Activated T-cell treated with anti-CD3 and anti-CD28 coated beads for 24 hours (primary cell): ENCODE measurements at regions not wholly inside any gene's neighbourhood (a gene's known extent, or its start where the extent isn't known, plus 50 kb on each side); places are given as distances from the start of the nearest gene placed in this dataset.
"Not testable (repeated sequence)": the region's sequence is repeated elsewhere in the genome, so short reads cannot be mapped to it uniquely, and the experiment has no call there.

ENCODE experiments used
- DNase-seq: peaks from one replicate; pipeline ENCODE4 v3.0.0-alpha.2; 2020; ENCODE audit warnings: low read depth

DNA sequence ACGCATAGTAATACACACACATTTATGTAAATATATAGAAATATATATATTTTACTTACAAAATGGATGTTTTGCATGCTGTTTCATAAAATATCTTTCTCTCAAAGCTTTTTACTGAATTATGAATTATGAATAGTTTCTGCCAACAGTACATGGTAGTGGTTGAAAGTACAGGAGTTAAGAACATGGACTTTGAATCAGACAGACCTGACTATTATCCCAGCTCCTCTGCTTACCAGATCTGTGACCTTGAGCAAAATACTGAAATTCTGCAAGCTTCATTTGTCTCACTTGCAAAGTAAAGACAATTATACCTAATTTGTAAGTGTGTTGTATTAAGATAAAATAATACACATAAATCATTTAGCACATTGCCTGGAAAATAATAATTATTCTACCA, 459.5 kb downstream of the EPM2A start:
- no peak for DNase-seq

DNA sequence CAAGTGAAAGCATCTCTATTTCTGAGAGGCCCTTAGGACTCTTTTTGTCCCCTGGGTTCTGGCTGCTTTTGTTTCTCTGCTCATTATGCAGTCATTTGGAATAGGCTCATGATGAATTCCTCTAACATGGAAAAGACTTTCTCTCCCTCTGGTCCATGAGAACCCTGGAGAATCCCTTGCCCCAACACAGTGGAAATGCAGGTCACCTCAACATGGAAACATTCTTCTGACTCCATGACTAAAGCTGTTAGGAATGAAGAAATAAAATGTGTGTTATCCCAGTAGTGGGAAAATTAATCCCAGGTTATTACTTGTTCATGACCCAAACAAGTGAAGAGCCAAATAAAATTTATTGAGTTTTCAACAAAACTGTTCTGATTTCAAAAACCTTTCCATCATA, 458.6 kb downstream of the EPM2A start:
- DNase-seq = no peak

DNA sequence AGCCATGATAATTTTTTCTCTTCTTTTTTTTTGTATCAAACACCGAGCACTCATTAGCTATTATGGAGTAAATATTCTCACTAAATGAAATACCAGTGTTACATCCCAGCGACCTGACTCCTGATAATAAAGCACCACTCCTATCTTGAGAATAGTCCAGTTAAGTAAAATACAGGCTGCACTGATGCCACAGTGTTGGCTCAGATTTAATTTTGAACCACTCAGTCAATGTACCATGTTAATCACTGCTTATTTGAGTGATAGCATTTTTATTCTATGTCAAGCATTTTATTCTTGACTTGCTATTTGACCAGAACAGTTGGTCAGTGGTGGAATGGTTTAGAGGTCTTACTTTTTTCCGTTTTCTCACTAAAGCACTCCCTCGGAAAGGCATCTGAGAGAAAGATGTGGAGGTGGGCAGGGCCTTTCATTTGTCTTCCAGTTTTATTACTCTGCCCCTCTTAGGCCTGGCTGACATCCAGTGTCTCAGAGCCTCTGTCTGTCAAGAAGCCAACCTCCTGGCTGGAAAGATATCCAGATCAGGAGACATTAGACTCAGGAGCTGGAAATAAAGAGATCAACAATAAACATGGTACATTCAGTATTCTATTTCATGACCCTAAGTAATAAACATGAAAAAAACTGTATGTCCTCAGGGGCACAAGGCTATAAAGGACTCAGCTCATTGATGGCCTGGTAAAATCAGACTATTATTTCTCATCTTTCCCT, 457.8 kb downstream of the EPM2A start:
- no peak for DNase-seq

DNA sequence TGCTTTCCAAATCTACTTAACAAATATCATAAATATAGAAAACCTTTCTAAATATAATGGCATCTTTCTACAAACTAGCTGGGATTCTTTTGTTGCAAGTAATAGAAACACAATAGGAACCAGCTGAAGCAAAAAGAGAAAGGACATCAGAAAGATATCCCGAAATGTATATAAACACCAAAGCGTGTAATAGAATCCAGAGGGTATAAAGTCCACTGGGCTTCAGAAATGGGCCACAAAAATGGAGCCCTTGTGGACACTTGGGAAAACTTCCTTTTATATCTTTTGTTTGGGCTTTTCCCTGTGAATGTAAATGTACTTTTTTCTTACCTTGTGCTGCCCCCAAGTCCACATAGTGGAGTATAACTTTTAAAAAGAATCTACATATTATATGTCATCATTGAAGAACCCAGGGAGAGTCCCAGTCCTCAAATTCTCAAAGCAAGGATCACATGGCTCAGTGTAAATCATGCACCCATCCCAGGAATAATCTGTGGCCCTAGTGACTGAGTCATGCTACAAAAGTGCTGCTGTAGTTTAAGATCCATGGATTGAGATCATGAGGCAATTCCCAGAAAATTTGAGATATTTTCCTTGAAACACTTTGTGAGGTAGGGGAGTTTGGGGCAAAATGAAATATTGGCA, 457.0 kb downstream of the EPM2A start:
- no peak for DNase-seq

DNA sequence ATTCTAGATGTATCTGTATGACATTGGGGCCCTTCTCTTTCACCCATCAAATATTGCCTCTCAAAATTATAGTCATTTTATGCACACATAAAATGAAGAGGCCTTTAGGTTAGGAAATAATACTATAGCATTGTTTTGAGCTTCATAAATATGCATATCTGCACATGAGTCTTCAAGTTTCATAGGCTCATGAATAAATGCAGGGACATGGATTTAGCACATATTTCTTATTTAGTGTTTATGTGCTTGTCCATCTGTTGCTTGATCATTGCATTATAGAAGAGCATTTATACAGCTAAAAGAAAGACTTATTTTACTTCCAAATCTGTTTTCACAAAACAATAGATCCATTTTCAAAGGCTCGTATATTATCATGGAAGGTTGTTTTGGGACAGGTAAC, 455.8 kb downstream of the EPM2A start:
- no peak for DNase-seq

DNA sequence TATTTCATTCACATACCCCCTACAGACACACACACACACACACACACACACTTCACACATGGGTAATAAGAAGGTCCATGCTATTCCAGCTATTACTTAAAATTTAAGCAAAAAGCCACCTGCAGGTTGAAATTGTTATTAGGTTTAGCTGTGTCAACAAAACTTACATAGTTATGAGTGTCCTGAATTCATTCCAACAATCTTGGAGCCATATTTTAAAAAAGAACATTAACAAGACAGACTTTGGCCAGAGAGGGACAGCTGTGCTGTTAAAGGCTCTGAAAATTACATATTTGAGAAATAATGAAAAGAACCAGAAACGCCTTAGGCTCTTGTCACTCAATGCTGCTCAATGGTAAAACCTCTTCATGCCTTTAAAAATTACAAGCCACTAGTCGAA, 455.3 kb downstream of the EPM2A start:
- no peak for DNase-seq

DNA sequence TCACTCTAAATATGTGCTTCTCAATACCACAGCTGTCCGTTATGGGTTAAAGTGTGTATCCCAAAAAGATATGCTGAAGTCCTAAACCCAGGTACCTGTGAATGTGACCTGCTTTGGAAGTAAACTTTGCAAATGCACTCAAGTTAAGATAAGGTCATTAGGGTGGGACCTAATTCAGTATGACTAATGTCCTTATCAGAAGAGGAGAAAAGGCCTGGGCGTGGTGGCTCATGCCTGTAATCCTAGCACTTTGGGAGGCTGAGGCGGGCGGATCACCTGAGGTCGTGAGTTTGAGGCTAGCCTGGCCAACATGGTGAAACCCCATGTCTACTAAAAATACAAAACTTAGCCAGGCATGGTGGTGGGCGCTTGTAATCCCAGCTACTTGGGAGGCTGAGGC, 452.1 kb downstream of the EPM2A start:
- not testable (repeated sequence) for DNase-seq

DNA sequence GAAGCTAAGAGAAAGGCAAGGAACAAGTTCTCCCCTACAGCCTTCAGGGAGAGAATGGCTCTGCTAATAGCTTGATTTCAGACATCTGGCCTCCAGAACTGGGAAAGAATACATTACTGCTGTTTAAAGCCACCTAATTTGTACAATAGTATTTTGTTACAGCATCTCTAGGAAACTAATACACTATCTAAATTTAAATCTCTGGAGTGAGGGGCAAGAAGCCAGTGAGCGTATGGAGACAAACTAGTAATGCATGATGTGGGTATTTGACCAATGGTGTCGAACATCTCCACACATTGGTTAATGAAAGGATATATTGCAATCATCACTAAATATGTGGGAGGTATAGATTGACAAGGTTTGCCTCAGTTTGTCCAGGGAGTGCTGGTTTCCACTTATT, 451.5 kb downstream of the EPM2A start:
- no peak for DNase-seq

DNA sequence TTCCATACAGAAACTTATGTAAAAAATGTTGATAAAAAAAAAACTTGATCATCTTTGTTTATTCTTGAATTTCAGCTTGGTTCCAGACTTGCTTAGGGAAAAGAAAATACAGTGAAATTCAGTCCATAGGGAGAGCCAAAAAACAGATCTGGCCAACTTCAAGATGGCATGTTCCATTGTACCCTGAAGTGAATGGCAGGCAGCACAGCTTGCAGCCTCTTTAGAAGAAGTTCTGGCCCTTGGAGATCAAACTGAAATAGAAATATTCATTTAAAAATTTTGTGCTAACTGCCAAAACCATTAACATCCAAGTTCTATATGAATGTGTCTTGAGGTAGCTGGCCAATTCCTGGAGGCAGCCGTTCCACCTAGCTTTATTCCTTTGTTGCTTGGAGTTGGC, 448.4 kb downstream of the EPM2A start:
- no peak for DNase-seq

DNA sequence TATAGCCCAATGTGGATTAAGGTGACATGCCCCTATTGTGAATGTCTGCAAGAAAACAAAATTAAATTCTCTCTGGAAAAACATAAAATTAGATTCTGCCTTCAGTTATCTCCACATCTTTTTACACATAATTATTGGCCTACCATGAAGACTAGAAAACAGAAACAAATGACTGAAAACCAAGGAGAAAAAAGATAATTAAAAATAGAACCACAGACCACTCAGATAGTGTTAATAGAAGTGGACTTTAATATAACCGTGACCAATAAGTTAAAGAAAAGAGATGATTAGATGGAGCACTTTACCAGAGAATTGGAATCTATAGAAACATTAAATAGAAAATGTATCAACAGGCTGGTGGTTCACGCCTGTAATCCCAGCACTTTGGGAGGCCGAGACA, 445.7 kb downstream of the EPM2A start:
- no peak for DNase-seq

DNA sequence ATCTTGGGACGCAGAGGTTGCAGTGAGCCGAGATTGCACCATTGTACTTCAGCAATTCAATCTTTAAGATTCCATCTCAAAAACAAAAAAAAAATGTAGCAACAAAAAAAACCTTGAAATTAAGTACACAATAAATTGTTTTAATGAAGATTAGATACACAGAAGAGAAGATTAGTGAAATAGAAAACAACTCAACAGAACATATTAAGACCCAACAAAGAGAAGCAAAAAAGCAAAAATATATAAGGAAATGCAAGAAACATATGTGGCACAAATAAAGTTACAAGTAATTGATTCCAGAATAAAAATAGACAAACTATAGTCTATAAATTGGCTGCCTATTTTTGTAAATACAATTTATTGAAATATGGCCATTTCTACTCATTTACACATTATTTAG, 445.2 kb downstream of the EPM2A start:
- DNase-seq = no peak

DNA sequence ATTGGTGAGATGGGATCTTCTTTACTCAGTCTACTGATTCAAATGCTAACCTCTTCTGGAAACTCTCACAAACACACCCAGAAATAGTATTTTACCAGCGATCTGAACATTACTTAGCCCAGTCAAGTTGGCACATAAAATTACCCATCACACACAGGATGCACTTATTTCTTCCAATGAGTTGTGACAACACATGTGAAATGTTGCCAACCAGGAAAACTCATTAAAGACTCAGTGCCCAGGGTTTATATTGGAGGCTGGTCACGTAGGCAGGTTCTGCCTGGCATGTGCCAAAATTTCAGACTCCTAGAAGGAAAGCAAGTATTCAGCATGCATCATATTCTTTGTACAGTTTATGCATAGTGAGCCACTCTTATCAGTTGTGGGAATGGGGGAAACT, 443.3 kb downstream of the EPM2A start:
- DNase-seq = no peak

DNA sequence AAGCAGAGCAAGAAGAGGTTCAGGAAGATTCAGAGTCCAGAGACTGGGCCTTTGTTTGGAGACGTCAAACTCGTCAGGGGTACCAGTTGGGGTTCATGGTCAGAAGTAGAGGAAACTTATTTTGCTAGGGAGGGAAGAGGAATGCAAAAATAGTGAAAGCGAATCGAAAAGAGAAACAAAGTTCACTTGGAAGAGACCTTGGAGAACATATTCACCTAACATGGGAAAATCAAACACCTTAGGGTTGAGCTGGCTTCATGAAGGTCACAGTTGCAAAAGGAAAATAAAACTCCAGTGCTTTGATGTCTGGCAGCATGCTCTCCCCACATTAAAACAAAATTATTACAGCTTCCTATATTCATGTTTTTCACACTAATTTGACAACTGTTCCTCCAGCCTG, 440.4 kb downstream of the EPM2A start:
- DNase-seq = no peak

DNA sequence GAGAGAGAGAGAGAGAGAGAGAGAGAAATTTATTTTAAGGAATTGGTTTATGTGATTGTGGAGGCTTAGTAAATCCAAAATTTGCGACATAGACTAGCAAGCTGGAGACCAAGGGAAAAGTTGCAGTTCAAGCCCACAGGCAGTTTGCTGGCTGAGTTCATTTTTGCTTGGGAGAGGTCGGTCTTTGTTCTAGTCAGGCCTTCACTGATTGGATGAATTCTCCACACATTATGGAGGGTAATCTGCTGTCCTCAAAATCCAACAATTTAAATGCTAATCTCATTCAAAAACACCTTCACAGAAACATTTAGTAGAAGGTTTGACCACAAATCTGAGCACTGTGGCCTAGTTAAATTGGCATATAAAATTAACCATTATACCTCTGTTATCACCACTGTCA, 439.6 kb downstream of the EPM2A start:
- no peak for DNase-seq

DNA sequence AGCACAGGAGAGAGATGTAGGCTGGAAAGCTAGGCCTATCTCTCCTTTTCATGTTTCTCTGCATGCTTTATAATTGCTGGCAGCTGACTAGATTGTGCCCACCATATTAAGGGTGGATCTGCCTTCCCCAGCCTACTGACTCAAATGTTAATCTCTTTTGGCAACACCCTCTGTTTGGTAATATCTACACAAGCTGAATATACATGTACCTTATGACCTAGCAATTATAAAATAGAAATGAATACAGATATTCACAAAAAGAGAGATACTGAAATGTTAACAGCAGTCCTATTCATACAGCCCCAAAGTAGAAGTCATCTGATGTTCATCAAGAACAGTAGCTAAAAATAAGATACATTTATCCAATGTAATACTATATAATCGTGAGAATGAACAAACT, 429.6 kb downstream of the EPM2A start:
- no peak for DNase-seq

DNA sequence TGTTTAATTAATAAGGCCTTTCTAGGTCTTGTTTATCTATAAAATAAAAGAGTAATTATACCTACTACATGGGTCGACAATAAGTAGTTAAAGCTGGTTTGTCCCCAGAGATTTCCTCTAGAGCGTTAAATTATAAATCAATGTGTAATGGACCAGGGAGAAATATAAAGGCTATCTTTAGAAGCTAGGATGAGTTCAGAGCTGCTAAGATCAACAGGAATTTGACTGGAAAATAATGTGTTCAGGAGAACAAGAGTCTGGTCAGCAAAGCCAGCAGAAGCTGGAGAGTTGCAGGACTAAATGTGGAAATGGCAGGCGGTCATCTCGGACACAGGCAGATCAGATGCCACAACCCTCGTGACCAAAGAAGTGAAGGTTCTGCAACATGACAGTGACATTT, 428.8 kb downstream of the EPM2A start:
- DNase-seq = no peak

DNA sequence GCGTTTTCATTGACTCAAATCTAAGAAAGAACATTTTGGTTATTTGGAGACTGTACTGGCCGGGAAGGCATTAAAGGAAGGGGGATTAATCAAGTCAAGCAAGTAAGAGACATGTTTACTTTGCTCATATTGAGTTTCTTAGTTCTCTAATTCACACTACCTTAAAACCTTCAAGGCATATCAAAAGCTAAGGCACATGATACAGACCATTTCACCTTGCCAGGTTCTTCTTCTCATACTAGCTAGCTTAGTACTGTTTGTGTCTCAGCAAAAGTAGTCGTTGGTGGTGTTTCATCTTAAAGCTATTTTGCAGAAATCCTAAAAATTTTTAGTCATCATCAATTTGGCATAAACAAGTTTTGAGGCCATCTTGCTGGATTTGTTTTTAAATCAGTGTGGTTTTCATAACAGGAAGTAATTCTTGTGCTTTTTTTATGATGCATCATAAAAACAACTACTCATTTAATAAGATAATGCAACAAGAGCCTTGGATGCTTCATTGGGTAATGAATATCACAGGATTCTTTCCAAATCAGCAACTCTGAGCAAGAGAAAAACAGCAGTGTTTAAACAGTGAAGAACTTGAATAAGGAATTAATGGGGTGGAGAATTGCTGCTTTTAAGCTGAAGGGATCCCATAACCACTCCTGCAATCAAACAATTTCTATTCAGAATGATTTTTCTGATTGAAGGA, 425.3 kb downstream of the EPM2A start:
- no peak for DNase-seq

DNA sequence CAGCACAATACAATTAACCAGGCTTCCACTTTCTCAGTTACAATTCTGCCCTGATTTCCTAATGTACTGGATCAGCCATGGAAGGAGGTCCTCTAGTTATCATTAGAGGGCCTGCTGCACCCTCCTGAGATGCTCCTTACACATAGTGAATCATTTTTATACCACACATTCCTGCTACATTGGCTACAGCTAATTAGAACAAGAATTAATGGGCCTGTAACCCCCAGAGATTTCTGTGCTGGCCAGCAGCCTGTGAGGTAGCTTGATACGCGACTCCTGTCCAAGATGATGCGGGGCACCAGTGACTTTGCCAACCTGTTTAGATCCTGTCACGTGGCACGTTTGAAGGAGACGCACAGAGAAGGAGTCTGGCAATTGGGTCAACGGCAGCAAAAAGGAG, 422.8 kb downstream of the EPM2A start:
- DNase-seq = no peak

DNA sequence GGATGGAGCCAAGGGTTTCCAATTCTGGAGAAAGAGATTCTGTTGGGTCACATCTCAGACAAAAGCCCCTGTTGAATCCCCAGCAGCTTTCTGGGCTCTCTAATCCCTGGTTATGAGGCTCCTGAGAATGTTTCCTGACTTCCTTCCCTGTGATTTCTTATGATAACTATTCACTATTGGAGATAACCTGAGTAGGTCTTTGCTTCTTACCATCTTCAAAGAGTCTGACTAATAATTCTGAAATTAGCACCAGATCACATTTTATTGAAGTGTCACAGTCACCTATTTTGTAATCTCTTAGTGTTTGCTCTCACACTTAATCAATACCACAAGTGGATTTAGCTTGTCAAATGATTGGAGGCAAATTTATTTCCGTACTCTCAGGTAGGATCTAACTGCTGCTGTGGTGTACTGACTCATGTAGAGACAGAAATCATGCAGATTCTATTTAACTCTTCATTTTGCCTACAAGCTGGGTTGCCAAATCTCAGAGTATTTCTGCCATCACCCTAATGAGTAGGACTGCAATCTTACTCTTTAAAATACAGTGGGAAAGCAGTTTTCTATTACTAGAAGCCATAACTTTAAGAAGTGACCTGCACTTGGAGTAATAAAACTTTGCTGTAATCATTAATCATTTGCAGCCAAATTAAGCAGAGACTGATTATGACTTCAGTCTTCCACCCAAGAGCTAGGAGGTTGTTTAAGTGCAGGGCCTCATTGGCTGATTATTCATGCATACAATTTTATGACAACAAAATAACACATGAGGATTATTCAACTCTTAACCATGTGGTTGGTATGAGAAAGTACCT, 422.1 kb downstream of the EPM2A start:
- DNase-seq = no peak

DNA sequence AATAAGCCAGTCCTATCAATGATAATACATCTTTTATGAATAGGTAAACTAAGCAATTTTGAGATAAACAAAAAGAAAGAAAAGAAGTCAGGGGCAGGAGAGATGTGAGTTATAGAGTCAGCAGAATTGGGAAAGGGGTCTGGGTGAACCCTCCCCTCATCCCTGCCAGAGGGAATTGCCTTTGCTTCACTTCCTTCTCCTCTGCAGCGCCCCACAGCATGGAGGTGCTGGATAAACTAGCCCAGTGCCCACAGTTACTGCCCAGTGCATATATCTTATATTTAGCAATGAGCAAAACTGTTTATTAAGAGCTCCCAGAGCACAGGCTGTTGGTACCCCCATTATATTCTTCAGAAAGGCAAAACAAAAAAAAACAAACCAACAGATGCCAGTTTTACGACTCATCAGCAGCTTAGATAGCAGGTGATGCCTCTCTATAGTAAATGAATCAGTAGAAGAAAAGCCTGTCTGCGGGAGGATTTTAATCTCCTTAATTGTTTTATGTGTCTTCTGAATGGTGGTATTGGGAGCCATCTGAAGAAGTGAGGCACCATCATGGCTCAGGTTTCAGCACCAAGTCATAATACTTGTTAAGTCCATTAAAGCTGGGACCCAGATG, 419.2 kb downstream of the EPM2A start:
- DNase-seq = no peak

DNA sequence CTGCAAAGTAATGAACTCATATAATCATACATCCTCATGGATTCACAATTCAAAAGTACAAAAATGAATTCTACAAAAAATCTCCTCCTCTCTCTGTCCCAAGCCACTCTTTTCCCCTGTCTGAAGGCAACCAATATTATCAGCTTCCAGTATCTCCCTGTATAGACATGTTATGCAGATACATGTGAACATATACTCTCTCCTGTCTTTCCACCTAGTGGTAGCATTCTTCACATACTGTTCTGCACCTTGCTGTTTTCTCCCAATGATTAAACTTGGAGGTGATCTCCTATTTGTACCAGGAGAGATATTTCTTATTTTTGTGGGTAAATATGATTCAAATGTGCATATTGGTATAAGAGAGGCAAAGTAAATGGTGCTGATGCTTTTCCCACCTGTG, 416.4 kb downstream of the EPM2A start:
- no peak for DNase-seq

DNA sequence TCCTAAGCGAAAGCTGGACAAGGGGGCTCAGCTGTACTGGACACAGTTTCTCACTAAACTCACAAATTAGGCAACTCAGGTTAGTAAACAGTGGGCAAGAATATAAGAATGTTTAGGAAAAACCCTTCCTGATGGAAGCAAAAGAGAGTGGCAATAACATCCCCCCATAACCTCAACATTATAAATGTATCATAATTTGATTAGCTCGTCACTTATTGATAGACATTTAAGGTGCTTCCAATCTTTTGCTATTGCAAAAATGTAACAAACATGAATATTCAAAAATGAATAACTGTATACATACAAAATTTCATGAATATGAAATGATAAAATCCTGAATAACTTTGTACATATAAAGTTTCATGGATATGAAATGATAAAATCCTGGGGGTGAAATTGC, 415.7 kb downstream of the EPM2A start:
- no peak for DNase-seq
